ENCODE measurements at regions not wholly inside any gene's neighbourhood (a gene's known extent, or its start where the extent isn't known, plus 50 kb on each side); places are given as distances from the start of the nearest gene placed in this dataset.

DNA sequence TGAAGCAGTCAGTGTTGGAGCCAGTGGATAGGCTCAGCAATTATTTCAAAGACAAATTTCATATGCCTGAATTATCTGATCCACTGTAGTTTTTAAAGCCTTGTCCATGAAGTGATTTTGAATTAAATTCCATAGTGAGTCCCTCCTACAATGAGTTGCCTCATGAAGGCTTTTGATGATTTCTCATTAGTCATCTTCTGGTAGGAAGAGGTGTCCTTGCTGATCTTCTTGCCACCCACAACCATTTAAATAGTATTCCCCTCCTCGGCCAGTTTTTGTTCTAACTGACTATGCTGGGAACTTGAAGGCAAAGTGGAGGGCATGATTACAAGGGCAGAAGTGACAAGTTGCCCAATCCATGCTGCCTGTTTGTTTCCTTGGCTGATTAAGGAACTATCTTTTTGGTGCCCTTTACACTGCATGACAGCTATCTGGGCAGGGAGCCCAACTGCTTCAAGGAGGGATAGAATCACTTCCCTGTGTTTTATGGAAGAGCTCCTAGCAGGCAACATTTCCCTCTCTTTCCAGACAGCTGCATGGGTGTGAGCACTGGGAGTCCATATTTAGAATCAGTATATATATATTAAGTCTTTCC is 617.5 kb downstream of the ZPLD1 start:
- peak; percentile 4 for DNase-seq (ENCODE audit: low read depth)
- TF ChIP-seq, protein P1, sequence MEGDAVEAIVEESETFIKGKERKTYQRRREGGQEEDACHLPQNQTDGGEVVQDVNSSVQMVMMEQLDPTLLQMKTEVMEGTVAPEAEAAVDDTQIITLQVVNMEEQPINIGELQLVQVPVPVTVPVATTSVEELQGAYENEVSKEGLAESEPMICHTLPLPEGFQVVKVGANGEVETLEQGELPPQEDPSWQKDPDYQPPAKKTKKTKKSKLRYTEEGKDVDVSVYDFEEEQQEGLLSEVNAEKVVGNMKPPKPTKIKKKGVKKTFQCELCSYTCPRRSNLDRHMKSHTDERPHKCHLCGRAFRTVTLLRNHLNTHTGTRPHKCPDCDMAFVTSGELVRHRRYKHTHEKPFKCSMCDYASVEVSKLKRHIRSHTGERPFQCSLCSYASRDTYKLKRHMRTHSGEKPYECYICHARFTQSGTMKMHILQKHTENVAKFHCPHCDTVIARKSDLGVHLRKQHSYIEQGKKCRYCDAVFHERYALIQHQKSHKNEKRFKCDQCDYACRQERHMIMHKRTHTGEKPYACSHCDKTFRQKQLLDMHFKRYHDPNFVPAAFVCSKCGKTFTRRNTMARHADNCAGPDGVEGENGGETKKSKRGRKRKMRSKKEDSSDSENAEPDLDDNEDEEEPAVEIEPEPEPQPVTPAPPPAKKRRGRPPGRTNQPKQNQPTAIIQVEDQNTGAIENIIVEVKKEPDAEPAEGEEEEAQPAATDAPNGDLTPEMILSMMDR (IDR thresholded peaks at IDR 0.05; ENCODE audit: insufficient read depth, low read depth, low read length, missing control alignments), result no peak
- no peak overlapping the region for H3K4me3 ChIP-seq (ENCODE audit: low read length)

DNA sequence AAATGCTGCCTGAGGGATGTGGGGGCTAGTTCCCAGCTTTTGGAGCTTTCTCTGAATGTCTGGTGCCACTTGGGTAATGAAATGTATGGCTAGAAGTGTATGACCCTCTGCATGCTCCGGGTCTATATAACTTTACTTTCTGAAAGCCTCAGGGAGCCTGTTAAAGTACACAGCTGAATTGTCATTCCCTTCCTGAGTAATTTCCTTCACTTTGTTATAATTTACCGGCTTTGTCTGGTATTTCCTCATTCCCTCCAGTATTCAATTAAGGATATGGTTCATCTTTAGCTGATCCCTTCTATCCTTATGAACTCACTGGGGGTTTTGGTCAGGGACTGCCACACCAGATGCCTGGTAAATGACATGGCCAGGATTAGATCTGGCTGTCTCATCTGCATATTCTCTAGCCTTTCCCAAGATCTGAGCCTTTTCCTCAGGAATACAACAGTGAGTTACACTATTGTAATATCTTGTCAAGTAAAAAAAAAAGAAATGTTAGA is 620.3 kb downstream of the ZPLD1 start:
- DNase-seq (ENCODE audit: low read depth), result no peak
- H3K4me3 ChIP-seq (ENCODE audit: low read length), result no peak overlapping the region
- TF ChIP-seq, protein P1 (IDR thresholded peaks at IDR 0.05; ENCODE audit: insufficient read depth, low read depth, low read length, missing control alignments), result no peak

DNA sequence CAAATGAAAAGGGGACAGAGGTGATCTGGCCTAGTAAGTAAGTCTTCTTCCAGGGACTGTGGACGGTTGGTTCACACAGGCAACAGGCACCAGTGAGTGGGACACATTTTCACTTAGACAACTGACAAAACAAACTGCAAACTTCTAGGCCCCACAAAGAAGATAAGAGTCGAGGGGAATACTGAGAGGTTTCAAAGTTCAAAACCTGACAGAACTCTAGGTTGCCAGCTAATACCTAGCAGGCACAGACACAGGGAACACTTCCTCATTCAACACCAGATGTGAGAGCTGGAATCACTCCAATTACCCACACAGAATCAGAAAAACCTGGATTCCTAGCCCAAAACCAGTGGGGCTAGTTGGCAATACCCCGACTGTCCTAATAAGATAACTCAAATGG is 621.7 kb downstream of the ZPLD1 start:
- no peak overlapping the region for H3K4me3 ChIP-seq (ENCODE audit: low read length)
- TF ChIP-seq, protein P1 (IDR thresholded peaks at IDR 0.05; ENCODE audit: insufficient read depth, low read depth, low read length, missing control alignments), result no peak
- DNase-seq (ENCODE audit: low read depth), result no peak

DNA sequence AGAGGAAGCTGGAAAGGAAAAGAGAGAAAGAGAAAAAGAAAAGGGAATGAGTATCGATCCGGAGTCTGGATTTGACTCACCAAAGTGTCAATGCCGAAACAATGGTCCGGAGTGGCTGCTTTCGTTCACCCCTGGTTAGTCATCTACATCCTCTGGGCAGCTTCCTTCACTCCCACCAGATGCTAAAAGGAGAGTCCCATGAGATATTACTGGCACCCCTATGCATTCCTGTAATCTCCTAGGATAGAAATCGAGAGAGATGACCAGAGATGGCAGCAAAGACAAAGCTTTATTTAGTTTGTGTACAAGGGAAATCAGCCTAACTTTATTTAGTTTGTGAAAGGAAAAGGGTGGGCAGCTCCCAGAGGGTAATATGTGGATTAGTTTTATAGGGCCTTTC is 622.2 kb downstream of the ZPLD1 start:
- no peak for DNase-seq (ENCODE audit: low read depth)
- H3K4me3 ChIP-seq (ENCODE audit: low read length), result no peak overlapping the region
- TF ChIP-seq, protein P1 (IDR thresholded peaks at IDR 0.05; ENCODE audit: insufficient read depth, low read depth, low read length, missing control alignments), result no peak

DNA sequence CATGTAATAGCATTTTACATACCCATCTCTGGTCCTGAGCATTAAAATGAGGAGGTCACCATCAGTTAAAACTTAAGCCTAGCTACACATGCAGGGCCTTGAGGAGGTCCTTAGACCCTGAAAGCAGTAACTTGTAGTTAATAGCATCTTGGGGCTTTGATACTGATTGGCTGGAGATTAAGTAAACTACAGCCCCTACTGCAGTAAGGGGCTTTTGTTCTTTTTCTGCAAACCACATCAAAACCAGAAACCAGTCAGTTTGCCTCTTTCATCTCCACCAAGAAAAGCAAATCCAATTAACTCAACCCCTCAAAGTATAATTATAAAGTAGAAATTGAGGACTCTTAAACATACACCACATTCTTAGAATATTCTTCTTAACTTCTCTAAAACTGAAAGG is 622.7 kb downstream of the ZPLD1 start:
- TF ChIP-seq, protein P1 (IDR thresholded peaks at IDR 0.05; ENCODE audit: insufficient read depth, low read depth, low read length, missing control alignments), result no peak
- DNase-seq (ENCODE audit: low read depth), result no peak
- no peak overlapping the region for H3K4me3 ChIP-seq (ENCODE audit: low read length)

DNA sequence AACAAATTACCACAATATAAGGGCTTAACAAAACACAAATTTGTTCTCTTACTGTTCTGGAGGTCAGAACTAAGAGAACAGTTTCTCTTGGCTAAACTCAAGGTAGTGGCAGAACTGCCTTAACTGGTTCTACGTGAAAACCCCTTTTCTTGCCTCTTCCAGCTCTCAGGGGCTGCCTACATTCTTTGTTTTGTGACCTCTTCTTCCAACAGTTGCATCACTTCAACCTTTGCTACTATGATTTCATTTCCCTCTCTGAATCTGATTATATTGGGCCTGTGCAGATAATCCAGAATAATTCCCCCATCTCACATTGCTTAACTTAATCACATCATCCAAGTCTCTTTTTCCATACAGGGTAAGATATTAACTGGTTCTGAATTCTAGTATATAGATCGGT is 624.6 kb downstream of the ZPLD1 start:
- no peak overlapping the region for H3K4me3 ChIP-seq (ENCODE audit: low read length)
- TF ChIP-seq, protein P1 (IDR thresholded peaks at IDR 0.05; ENCODE audit: insufficient read depth, low read depth, low read length, missing control alignments), result no peak
- peak; percentile 4 for DNase-seq (ENCODE audit: low read depth)

DNA sequence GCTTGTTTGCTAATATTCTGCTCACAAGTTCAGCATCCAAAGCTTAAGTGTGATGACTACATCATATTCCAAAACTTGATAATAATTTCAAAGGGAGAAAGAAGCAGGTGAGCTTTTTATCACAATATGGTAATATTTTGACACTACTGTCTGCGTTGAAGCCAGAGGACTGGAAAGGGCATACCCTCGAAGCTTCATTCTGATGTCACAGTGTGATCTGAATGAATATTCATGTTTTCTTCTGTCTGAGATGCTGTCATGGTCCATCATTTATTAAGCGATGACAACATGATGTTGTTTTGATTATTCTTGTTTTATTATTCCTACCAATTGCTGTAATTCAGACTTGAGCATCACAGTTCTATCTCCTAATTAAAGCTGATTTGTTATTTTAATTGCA is 625.4 kb downstream of the ZPLD1 start:
- TF ChIP-seq, protein P1 (IDR thresholded peaks at IDR 0.05; ENCODE audit: insufficient read depth, low read depth, low read length, missing control alignments), result no peak
- H3K4me3 ChIP-seq (ENCODE audit: low read length), result no peak overlapping the region
- DNase-seq (ENCODE audit: low read depth), result no peak
